GM18511 (cell line): ENCODE measurements at regions not wholly inside any gene's neighbourhood (a gene's known extent, or its start where the extent isn't known, plus 50 kb on each side); places are given as distances from the start of the nearest gene placed in this dataset.

Experiments used
- ATAC-seq: cut with Tn5 transposase; IDR thresholded peaks from one replicate; pipeline ENCODE4 v1.9.1; 2021; ENCODE audit warnings: mild to moderate bottlenecking, moderate library complexity; ENCODE audit not compliant: unreplicated experiment

DNA sequence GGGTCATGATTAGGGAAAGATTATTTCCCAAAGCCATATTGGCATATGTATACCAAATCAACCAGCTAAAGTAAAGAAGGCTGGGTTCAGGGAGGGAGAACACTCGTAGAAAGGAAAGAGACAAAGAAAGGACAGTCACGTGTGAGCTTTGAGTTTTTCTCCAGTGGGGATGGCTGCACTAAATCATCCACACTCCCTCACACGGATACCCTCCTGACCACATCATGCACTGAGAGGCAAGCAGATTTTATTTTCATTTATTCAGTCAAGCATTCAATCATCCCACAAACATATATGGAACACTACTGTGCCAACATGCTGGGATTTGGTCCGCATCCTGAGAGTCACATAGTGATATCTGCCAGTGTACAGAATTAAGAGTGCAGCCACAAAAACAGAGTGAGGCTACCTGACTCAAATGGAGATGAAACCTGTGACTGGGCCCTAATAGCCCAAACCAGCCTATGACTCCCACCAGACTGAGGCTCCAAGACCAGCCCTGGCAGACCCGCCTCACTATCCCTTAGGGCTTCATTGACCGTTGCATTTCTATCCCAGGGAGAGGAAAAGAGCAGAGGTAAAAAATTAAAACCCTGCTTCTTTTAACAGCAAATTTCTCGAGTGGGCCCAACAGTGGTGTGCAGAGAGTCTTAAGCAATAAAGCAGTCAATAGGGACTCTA is 155.9 kb downstream of the BARHL2 start:
- ATAC-seq = no peak

DNA sequence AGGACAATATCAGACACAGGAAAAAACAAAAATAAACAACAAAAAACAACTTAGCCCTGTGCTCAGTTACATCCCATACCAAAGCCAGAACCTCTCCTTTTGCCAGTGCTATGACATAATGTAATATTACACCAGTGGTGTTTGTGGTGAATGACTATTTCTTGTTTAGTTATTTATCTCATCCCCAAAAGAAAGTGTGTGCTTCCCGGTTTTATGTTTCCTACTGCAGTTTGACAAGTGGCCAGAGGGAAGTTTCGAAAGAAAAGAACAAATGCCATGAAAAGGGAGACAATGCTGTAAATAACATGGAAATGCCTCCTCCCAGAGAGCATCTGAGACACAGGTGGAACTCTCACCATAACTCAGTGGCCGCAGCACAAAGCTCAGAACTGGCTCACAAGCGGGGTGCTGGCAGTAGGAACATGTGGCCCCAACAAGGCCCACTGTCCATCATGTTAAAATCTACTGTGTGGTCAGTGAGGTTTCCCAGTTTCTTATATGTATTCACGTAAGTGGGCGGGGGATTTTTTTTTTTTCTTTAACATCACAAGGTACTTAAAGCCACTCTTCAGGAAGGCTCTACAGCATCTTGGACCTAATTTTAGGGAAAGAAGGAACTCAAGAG is 158.2 kb downstream of the BARHL2 start:
- ATAC-seq = no peak

DNA sequence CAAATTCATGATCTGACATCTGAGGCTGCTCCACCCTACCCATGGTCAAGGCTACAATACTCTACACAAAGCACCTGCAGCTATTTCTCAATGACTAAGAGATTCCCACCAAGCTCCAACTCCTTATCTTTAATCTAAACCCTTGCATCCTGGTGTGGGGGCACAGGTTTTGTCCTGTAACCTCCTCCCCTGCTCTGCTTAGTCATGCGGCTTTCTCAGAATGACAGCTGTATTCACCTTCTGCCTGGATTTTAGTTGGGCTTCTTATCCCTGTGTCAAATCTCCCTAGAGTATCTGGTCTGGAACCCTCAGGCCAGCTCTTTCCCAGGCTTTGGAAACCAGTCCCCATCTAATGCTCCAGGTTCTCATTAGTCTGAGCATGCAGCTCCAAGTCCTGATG is 159.0 kb downstream of the BARHL2 start:
- no peak for ATAC-seq

DNA sequence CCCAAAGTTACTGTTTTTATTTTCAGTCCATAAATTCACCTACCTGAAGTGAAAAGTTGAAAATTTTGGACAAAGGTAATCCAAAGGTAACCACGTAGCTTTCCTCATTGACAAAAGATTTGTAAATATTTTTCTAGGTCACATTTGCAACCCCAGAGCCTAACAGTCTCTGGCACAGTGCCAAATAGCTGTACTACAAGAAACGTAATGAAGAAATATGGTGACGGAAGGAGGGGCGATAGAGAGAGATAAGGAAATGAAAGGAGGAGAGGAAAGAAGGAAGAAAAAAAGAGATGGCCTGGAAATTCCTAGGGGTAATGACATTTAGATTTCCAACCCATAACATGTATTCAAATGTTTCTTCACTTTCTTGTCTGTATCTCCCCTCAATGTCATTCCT is 159.4 kb downstream of the BARHL2 start:
- no peak for ATAC-seq

DNA sequence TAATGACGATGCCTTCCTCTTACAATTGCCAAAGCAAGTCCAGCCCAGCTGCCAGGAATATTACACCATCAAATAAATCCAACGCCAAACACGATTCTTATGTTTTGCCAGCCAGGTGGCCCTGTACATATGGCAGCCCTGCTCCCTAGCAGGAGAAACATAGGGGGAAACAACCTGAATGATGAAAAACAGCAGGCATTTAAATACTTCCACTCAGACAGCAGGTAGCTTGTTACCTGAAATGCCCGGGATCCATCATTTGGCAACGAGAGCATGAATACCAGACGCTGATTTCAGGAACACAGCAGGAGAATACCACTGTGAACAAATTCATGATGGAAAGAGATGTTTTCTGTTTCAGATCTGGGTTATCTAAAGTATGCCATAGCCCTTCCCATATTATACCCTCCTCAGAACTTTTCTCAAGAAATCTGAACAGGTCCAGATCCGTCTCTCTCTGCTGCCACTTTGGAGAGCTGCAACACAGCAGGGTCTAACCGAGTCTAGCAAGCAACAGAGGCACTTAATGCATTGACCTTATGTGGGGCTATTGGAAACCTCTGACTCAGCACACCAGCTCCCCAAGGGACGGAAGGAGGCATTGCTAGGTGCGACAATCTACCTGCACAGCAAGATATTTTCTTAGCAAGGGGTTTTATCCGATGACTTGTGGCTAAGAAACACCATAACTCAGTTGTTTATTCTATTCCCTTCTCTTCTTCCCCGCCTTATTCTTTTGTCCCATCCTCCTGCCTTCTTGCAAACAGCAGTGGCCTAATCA is 166.3 kb downstream of the BARHL2 start:
- ATAC-seq = no peak

DNA sequence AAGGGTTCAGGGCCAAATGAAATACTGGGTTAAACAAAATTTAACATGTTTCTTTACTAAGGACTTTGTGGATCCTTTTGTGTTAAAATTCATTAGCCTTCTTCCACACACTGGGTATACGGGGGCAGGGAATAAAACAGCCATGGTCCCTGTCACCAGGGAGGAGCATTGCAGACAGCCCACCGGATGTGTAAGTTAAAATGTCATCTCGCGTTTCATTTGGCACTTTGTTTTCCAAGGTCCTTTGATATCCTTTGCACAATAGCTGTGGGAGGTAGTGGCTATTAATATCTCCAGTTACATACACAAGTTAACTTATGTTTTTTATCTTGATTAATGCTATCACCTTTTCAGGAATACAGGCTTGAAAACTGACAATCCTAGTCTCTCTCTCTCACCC is 172.7 kb downstream of the BARHL2 start:
- no peak for ATAC-seq

DNA sequence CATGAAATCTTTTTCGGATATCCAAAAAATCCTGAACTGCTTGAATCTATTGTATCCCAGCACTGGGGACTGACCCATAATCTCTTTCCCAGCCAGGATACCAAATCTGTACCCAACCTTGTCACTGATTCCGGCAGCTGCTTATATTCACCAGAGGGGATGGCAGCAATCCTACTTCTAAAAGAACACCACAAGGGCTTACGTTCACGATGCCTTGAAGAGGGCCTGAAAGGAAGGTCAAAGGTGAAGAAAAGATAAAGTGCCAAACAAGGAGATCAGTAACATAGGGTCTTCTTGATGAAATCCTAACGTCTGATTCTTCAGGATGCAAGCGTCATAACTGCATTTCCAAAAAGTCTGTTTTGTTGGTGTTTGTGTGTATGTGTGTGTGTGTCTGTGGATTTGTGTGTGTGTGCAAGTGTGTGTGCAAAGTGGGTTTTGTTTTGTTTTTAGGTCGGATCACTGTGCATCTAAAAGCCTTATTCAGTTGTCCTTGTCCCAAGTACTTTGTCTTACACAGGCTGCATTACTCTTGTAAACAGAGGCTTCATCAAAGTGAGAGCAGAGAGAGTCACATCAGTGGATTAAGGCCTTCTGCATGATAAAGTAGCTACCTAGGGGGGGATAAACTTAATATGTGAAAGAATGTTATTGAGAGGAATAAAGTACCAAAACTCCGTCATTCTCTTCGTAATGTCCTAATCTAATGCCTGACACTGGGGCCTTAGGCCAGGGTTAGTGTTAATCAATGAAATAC is 179.3 kb downstream of the BARHL2 start:
- no peak for ATAC-seq

DNA sequence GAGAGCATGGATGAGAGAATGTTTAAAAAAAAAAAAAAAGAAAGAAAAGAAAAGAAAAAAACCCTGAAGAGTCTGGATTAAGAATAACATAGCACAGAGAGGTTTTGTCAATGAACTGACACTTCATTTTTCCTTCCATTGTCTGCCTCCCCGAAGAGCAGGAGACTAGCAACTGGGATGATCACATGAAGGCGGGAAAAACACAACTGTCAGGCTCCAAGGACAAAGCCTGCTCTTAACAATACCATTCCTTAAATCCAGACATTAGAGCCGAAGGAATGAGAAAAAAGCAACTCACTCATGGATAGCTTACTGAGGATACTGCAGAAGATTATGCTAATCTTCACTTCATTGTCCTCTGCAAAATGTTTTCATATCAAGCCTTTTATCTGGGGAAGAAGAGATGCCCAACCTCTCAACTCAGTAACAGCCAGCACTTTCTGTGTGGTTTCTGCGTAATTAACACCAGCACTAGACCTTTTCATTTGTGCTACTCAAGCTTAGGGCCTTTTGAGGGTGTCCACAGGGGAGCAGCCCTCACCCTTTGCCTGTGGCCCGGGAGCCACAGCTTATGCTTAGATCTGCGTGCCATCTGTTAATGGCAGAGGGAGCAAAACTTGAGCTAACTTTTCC is 182.3 kb downstream of the BARHL2 start:
- ATAC-seq = no peak

DNA sequence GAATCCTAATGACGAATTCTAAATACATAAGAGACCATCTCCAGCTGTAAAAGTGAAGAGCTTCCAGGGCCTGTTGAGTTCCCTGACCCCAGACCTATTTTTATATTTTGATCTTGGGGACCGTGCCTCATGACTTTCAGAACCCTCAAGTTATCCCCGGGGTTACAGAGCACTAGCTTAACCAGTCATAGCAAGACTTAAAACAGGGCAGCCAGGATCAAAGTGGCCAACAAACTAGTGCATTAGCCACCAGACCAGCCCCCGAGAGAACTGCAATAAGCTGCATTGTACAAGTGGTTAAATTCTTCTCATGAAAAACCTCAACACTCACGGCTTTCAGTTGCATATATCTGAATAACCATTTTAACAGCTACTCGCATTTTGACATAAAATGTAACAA is 183.0 kb downstream of the BARHL2 start:
- no peak for ATAC-seq

DNA sequence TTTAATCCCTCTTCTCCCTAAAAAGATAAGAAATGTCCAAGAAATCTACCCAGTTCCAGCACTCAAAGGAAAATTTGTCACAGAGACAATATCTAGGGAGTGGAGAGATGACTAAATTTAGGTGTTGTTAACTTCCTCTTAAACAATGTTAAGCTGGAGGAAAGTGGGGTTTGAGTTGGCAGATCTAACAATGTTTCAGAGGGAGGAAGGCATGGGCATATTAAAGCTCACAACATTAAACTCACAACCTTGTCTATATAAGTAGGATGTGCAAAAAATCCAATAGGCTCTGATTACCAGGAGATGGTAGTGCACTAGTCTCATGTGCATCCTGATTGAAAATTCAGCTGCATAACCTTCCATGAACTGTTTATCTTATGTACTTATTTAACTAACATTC is 190.1 kb downstream of the BARHL2 start:
- no peak for ATAC-seq

DNA sequence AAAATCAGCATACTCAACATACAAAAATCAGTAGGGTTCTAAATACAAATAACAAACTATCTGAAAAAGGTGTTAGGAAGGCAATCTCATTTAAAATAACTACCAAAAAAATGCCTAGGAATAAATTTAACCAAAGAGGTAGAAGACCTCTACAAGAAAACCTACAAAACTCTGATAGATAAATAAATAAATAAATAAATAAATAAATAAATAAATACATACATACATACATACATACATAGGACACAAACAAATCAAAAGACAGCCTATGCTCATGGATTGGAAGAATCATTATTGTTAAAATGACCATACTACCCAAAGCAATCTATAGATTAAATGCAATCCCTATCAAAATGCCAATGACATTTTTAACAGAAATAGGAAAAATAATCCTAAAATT is 194.7 kb downstream of the BARHL2 start:
- ATAC-seq = no peak

DNA sequence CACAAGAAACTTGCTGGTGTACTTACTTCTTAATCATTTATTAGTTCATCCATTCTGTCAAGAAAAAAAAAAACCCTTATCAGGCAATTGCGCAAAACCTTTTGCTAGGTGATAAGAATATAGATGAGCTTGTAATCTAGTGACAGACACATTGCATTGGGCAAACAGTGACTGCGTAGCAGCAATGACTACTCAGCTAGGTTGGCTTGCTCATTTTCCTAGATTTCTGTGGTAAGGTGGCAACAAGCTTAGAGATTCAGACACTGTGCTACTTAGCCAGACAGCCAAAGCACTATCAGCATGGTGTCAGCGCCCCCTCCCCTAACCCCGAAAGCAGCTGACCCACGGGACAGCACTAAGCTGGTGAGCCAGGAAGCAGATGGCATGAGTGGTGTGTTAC is 203.1 kb downstream of the BARHL2 start:
- ATAC-seq = no peak

DNA sequence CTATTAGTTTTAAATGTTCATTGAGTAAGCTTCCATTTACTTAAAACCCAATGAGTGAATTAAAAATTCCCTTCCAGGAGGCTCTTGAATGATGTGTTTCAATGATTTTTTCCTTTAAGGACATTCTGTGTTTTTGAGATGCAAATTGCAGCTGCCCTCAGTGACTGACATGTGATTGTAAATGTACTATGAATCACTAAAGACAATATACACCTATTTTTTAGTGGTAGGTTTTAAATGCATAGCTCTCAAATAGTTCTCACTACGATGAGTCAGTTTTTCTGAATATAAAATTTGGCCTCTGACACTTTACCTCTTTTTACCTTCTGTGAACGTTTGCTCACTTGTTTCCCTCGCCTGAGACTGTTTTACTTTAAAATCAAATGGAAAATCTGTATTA is 204.7 kb downstream of the BARHL2 start:
- ATAC-seq = no peak

DNA sequence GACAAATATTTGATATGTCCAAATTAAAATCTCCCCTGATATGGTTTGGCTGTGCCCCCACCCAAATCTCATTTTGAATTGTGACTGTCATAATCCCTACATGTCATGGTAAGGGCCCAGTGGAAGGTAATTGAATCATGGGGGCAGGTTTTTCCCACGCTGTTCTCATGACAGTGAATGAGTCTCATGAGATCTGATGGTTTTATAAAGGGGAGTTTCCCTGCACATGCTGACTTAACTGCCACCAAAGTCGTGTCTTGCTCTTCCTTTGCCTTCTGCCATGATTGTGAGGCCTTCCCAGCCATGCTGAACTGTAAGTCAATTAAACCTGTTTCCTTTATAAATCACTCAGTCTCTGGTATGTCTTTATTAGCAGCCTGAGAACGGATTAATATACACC is 207.0 kb downstream of the BARHL2 start:
- peak; percentile 43 for ATAC-seq

DNA sequence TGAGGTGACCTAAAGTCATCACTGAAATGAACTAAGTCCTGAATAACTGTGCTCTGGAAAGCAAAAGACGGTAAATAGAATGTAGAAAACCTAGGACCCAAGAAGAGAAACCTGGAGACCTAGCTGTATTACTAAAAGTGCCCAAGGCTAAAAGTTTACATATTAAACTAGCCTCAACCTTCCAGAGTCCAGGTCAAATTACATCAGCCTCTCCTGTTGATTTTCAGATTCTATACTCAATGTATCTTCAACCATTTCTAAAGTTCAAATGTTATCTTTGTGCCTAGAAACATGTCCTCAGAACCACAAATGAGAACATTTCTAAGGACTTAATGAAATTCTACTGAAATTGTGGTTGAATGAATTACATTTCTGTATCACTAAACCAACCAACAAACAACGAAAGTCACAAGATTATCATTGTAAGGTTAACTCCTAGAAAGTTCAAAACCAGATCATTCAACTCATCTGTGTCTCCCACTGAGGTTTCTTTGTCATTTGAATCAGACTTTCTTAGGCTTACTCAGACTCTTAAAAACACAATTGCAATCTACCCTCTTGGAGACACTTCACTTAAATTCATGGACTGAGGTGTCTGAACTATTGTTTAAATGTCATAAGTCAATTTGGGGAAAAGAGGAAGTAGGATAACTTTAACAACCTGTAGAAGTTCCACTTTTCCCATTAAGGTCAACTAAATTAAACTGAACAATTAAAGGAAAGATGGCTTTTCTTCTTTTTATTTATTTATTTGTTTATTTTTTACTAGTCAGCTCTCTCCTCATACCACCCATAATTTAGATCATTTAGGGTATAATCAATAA is 207.7 kb downstream of the BARHL2 start:
- no peak for ATAC-seq

DNA sequence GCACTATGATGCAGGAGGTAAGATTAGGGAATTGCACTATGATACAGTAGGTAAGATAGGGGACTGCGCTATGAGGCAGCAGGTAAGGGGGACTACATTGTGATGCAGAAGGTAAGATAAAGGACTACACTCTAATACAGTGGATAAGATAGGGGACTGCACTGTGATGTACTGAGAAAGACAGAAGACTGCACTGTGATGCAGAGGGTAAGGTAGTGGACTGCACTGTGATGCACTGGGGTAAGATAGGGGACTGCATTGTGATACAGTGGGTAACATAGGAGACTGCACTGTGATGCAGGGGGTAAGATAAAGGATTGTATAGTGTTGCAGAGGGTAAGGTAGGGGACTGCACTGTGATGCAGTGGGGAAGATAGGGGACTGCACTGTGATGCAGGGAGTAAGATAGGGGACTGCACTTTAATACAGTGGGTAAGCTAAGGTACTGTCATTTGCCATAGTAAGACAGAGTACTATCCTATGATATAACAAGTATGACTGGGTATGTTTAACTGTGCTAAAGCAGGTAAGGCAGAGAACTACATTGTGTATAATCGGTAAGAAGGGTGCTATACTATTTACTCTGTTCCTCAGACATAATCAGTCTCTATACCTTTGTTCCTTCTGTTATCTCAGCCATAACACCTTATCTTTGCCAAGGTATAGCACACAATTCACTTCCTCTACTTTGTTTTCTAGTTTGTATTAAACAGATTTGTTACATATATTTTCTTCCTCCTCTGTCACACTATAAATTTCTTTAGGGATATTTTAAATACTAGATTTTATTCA is 208.5 kb downstream of the BARHL2 start:
- ATAC-seq = no peak

DNA sequence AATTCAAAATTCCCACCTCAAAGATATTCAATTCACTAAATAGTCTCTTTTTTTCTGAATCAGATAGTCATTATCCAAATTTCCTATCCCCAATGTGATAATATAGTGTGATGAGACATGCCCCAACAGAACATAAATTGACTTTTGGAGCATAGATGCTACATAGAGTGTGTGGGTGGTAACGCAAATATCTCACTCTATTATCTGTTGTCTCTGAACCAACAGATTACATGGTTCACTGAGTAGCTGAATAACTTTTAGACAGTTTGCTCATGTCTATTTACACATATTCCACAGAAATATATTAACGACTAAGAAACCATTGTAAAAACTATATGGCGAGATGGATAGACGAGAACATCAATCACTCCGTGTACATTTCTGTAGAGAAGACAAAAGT is 209.9 kb downstream of the BARHL2 start:
- ATAC-seq = no peak

DNA sequence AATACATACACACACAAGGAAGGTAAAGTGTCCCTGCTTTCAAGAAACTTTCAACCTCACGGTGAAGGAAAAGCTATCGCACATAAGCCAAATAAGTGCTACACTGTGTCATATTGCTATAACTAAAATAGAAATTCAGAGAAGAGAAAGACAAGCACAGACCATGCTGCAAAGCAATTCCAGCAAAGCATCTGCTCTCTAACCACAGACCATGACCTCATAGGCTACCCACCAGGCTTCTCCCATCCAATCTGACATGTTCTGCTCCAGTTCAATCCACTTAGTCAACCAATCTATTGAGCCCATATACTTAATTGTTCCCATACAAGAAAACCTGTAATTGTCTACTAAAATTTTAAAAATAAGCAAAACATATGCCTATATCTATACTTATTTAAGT is 211.3 kb downstream of the BARHL2 start:
- ATAC-seq = no peak

DNA sequence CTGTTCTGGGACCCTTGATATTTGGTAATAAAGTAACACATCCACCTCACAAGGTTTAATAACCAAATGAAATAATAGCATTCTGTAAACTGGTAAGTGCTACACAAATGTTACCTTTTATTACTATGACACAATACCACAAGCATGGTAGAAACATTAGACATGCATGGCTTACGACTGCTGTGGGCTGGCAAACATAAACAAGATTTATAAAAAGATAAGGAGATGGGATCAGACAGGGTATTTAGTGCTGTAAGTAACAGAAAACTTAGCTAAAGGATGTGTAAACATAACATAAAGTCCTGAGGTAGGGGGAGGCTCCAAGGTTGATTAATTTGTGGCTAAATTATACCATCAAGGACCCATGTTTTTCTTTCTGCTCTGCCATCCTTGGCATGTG is 212.6 kb downstream of the BARHL2 start:
- ATAC-seq = no peak
